ENCODE measurements at regions not wholly inside any gene's neighbourhood (a gene's known extent, or its start where the extent isn't known, plus 50 kb on each side); places are given as distances from the start of the nearest gene placed in this dataset.

DNA sequence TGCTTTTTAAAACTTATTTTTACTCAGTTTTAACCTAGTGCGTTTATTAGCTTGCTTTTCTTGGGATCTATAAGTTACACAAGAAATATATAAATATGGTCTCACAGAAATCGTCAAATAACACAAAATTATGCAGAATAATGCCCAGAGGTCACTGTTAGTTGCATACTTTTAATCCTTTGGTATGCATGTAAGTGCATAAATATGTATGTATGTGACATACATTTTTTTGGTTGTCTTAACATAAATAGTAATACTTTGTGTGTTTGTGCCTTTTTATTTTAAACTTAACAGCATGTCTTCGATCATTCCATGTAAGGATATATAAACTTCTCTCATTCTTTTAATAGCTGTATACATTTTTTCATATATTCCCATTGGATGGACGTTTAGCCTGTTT, 459.6 kb downstream of the PCNX1 start:
- CTCF ChIA-PET = no interaction called here
- H3K27me3 Mint-ChIP-seq = no peaks in the 10 kb centered on the region
- no peak for DNase-seq
- no peak overlapping the region for H3K27ac Mint-ChIP-seq
- no peak overlapping the region for H3K4me3 Mint-ChIP-seq
- peaks cover 4% of the 10 kb centered on the region for H3K36me3 Mint-ChIP-seq
- peaks cover 1% of the 10 kb centered on the region for H3K9me3 Mint-ChIP-seq
- peaks cover 27% of the 10 kb centered on the region for H3K4me1 Mint-ChIP-seq

DNA sequence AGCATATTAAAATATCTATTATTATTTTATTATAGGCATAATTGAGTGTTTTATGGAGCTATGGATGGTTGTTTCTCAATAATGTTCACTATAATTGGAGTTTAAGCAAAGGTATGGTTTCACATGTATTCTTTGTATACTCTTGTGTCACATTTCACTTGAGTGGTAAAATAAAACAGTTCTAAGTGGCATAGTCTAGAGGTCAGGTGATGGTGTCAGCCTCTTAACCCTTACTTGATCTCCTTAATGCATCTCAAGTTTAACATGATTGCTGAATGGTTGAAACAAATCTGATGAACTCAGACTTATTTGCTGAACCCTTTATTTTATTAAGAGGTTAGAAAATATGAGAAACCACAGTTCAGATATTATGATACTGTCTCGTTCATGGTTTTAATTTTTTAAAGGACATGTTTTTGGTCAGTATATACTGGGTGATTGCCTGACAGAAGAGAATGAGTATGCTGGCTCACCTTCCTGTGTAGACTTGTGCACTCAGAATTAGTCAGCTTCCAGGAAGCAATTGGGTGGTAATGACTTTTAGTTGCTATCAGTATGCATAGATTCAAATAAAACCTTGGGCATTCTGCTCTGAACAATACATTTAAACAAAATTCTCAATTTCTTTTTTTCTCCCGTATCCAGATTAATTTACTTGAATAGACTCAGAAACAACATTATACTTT, 464.6 kb downstream of the PCNX1 start:
- Mint-ChIP-seq H3K27me3 (no peaks in the 10 kb centered on the region), H3K9me3 (peaks cover 10% of the 10 kb centered on the region), H3K4me3 (no peak overlapping the region), H3K36me3 (peaks cover 13% of the 10 kb centered on the region), H3K4me1 (peaks cover 26% of the 10 kb centered on the region), H3K27ac (no peak overlapping the region)
- DNase-seq = no peak
- CTCF ChIA-PET = no interaction called here

DNA sequence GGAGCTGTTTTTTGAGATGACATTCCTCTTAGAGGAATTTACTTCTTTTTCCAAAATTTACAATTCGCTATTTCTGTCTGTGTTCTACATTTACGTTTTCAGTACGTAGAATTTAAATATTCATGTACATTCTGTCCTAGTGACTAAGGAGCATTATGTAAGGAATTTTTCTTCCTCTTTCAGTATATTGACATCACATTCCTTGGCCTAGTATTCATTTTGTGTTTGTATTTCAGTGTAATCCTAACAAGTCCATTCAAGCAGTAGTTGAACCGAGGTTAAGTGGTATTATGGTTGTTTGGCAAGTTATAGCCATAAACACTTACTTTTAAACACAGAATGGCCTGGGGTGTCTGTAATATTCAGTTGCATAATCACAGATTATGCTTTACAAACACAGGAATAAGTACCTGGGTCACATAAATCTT, 465.2 kb downstream of the PCNX1 start:
- DNase-seq = no peak
- no peak overlapping the region for H3K4me3 Mint-ChIP-seq
- H3K36me3 Mint-ChIP-seq = peaks cover 14% of the 10 kb centered on the region
- CTCF ChIA-PET = no interaction called here
- no peaks in the 10 kb centered on the region for H3K27me3 Mint-ChIP-seq
- H3K4me1 Mint-ChIP-seq = peaks cover 26% of the 10 kb centered on the region
- peaks cover 10% of the 10 kb centered on the region for H3K9me3 Mint-ChIP-seq
- H3K27ac Mint-ChIP-seq = no peak overlapping the region

GRCh38 chr14:71373773-71374172, 466.5 kb downstream of the PCNX1 start:
- Mint-ChIP-seq H3K27ac (no peak overlapping the region), H3K9me3 (peaks cover 19% of the 10 kb centered on the region), H3K27me3 (no peaks in the 10 kb centered on the region), H3K4me3 (no peak overlapping the region), H3K36me3 (peaks cover 25% of the 10 kb centered on the region), H3K4me1 (peaks cover 39% of the 10 kb centered on the region)
- CTCF ChIA-PET = no interaction called here
- DNase-seq = no peak

- H3K27ac Mint-ChIP-seq = no peak overlapping the region
- CTCF ChIA-PET = interaction anchor here (1.1 kb wide), 1 partner anchor 378 kb away, joined by 3 read pairs; no protein-coding TSS in a partner anchor
Measured at GRCh38 chr14:71374989-71375388, 467.7 kb downstream of the PCNX1 start.

GRCh38 chr14:71377099-71377498, 469.8 kb downstream of the PCNX1 start:
- Mint-ChIP-seq H3K4me3 (no peak overlapping the region), H3K9me3 (peaks cover 21% of the 10 kb centered on the region), H3K4me1 (peaks cover 29% of the 10 kb centered on the region), H3K36me3 (peaks cover 31% of the 10 kb centered on the region), H3K27me3 (no peaks in the 10 kb centered on the region), H3K27ac (no peak overlapping the region)
- CTCF ChIA-PET = no interaction called here
- no peak for DNase-seq

More at GRCh38 chr14:71374989-71375388, 467.7 kb downstream of the PCNX1 start:
- no peak for DNase-seq
- H3K4me3 Mint-ChIP-seq = no peak overlapping the region
- H3K4me1 Mint-ChIP-seq = peaks cover 42% of the 10 kb centered on the region
- H3K27me3 Mint-ChIP-seq = no peaks in the 10 kb centered on the region
- H3K9me3 Mint-ChIP-seq = peaks cover 21% of the 10 kb centered on the region
- peaks cover 28% of the 10 kb centered on the region for H3K36me3 Mint-ChIP-seq

GRCh38 chr14:71380271-71380670, 473.0 kb downstream of the PCNX1 start:
- H3K9me3 Mint-ChIP-seq = peaks cover 19% of the 10 kb centered on the region
- DNase-seq = no peak
- CTCF ChIA-PET = no interaction called here
- H3K36me3 Mint-ChIP-seq = peaks cover 35% of the 10 kb centered on the region
- peaks cover 21% of the 10 kb centered on the region for H3K4me1 Mint-ChIP-seq
- H3K4me3 Mint-ChIP-seq = no peak overlapping the region
- no peak overlapping the region for H3K27ac Mint-ChIP-seq
- H3K27me3 Mint-ChIP-seq = no peaks in the 10 kb centered on the region

GRCh38 chr14:71381814-71382213, 474.6 kb downstream of the PCNX1 start:
- Mint-ChIP-seq H3K27me3 (no peaks in the 10 kb centered on the region), H3K4me1 (peaks cover 21% of the 10 kb centered on the region), H3K4me3 (no peak overlapping the region), H3K27ac (no peak overlapping the region), H3K36me3 (peaks cover 33% of the 10 kb centered on the region), H3K9me3 (peaks cover 13% of the 10 kb centered on the region)
- DNase-seq = no peak
- CTCF ChIA-PET = no interaction called here

DNA sequence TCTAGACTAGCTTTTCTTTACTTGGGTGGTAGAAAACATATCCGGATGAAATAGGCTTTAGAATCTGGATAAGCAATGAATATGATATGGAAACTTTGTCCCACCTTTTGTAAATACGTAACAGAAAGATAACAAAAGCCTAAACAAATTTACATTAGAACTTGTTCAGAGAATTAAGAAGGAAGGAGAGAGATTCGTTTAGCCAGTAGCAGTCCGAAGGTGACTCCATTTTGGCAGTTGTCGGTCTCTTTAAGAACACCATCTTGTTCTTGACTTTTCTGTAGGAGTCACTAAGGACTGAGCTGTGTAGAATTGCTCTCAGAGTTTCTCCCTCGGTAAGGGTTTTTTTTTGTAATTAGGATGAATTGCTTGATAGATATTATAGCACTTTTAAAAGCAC, 475.1 kb downstream of the PCNX1 start:
- Mint-ChIP-seq H3K27me3 (no peaks in the 10 kb centered on the region), H3K9me3 (peaks cover 12% of the 10 kb centered on the region), H3K36me3 (peaks cover 33% of the 10 kb centered on the region), H3K4me1 (peaks cover 21% of the 10 kb centered on the region), H3K4me3 (no peak overlapping the region), H3K27ac (no peak overlapping the region)
- DNase-seq = no peak
- CTCF ChIA-PET = no interaction called here

DNA sequence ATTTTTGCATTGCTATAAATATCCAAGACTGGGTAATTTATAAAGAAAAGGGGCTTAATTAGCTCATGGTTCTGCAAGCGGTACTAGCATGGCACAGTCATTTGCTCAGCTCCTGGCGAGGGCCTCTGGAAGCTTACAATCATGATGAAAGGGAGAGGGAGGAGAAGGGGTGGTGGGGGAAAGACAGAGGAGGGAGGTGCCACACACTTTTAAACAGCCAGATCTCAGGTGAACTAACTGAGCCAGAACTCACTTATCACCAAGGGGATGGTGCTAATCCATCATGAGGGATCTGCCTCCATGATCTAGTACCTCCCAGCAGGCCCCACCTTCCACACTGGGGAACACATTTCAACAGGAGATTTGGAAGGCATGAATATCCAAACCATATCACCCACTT, 476.3 kb downstream of the PCNX1 start:
- Mint-ChIP-seq H3K4me3 (no peak overlapping the region), H3K36me3 (peaks cover 22% of the 10 kb centered on the region), H3K27ac (no peak overlapping the region), H3K9me3 (peaks cover 4% of the 10 kb centered on the region), H3K4me1 (peaks cover 11% of the 10 kb centered on the region), H3K27me3 (no peaks in the 10 kb centered on the region)
- no peak for DNase-seq
- CTCF ChIA-PET = no interaction called here

GRCh38 chr14:71384007-71384845, 477.0 kb downstream of the PCNX1 start:
- Mint-ChIP-seq H3K4me3 (no peak overlapping the region), H3K27me3 (no peaks in the 10 kb centered on the region), H3K9me3 (no peaks in the 10 kb centered on the region), H3K4me1 (peaks cover 9% of the 10 kb centered on the region), H3K36me3 (peaks cover 15% of the 10 kb centered on the region), H3K27ac (no peak overlapping the region)
- DNase-seq = no peak
- CTCF ChIA-PET = interaction anchor here (0.5 kb wide), 1 partner anchor 20 kb away, joined by 3 read pairs; no protein-coding TSS in a partner anchor

DNA sequence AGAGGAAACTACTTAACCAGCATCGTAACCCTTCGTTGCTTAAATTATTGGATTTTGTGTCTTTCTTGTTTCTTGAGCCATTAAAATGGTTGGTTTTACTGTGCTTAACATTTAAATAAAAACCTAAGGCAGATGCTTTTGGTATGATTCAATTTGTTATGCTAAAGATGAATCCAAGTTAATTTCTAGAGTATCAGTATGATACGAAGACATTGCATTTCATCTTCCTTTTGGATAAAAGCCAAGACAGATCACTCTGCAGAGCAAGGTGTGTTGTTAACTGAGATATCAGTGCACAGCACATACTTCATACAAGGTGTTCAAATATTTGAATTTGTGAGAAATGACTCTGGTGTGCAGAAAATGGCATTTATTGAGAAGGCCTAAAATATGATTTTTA, 480.5 kb downstream of the PCNX1 start:
- peaks cover 9% of the 10 kb centered on the region for H3K4me1 Mint-ChIP-seq
- no peaks in the 10 kb centered on the region for H3K27me3 Mint-ChIP-seq
- no peaks in the 10 kb centered on the region for H3K9me3 Mint-ChIP-seq
- CTCF ChIA-PET = no interaction called here
- no peak for DNase-seq
- H3K36me3 Mint-ChIP-seq = peaks cover 14% of the 10 kb centered on the region
- no peak overlapping the region for H3K4me3 Mint-ChIP-seq
- H3K27ac Mint-ChIP-seq = no peak overlapping the region

DNA sequence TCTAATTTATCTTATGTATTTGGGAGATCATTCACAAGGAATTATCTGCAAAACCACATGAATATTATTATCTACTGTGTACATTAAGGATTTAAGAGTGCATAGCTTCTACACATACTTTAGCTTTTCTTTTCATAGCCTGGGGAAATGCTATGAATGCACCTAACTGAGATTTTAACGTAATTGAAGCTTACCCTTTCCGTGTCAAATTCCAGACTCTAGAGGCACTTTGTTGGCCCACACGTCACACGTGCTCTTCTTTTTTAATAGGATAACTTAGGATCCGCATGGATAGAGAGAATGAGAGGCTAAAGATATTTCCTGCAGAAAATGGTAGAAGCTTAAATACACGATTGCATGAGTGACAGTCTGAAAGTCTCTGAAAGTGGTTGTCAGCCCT, 481.1 kb downstream of the PCNX1 start:
- Mint-ChIP-seq H3K27ac (no peak overlapping the region), H3K4me1 (peaks cover 9% of the 10 kb centered on the region), H3K9me3 (no peaks in the 10 kb centered on the region), H3K4me3 (no peak overlapping the region), H3K36me3 (peaks cover 14% of the 10 kb centered on the region), H3K27me3 (no peaks in the 10 kb centered on the region)
- CTCF ChIA-PET = no interaction called here
- DNase-seq = no peak

DNA sequence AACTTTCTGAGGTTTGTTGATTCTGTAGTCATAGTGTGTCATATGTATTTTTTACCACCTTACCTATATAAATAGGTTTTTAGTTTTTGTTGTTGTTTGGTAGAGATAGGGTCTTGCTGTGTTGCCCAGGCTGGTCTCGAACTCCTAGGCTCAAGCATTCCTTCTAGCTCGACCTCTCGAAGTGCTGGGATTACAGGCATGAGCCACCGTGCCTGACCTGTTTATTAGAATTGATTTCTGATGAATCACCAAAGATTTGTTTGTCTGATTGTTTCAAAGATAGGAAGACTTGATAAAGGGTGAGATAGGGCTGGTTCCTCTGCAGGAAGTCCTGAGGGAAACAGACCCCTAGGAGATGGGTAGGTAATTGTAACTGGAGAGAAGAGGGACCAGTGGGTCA, 481.6 kb downstream of the PCNX1 start:
- H3K36me3 Mint-ChIP-seq = peaks cover 13% of the 10 kb centered on the region
- H3K9me3 Mint-ChIP-seq = no peaks in the 10 kb centered on the region
- H3K4me1 Mint-ChIP-seq = peaks cover 9% of the 10 kb centered on the region
- no peaks in the 10 kb centered on the region for H3K27me3 Mint-ChIP-seq
- CTCF ChIA-PET = no interaction called here
- no peak for DNase-seq
- no peak overlapping the region for H3K4me3 Mint-ChIP-seq
- no peak overlapping the region for H3K27ac Mint-ChIP-seq

DNA sequence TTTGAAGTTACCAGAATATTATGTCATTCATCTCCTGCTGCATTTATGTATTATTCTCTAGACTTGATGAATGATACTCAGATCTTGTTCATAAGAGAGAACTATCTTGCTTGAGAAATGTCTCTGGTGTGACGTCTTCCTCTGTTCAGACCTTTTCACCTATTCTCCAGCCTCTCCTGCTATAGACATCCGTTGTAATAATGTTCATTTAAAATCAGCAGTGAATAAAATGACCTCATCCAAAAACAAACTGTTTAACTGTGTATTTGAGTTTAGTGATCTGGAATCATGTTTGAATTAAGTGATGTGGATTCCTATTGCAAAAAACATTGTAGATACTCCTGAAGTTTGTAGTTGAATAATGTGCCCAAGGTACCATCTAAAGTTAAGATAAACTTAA, 487.1 kb downstream of the PCNX1 start:
- no peaks in the 10 kb centered on the region for H3K9me3 Mint-ChIP-seq
- H3K27me3 Mint-ChIP-seq = no peaks in the 10 kb centered on the region
- peaks cover 26% of the 10 kb centered on the region for H3K4me1 Mint-ChIP-seq
- DNase-seq = no peak
- peaks cover 11% of the 10 kb centered on the region for H3K36me3 Mint-ChIP-seq
- CTCF ChIA-PET = interaction anchor here (1.0 kb wide), 1 partner anchor 72 kb away, joined by 3 read pairs; no protein-coding TSS in a partner anchor
- no peak overlapping the region for H3K4me3 Mint-ChIP-seq
- no peak overlapping the region for H3K27ac Mint-ChIP-seq
